HepG2 (cell line): ENCODE measurements at regions not wholly inside any gene's neighbourhood (a gene's known extent, or its start where the extent isn't known, plus 50 kb on each side); places are given as distances from the start of the nearest gene placed in this dataset.

Experiments
- ATAC-seq: fragments of 200-7000 bp; cut with Tn5 transposase; 3 replicates; pipeline ENCODE4 v1.9.1; 2020; ENCODE audit warnings: mild to moderate bottlenecking, moderate library complexity
- BruUV-seq: library from RNA; stranded (reverse); fragments of 400-500 nt; replicated peaks from 2 replicates; lab custom pipeline; 2021; lab: Mats Ljungman, UMichigan
- CTCF ChIA-PET: fragments of 300-600 bp; formaldehyde crosslinking; extraction: SDS; loops from one replicate; lab custom pipeline; 2021; ENCODE audit warnings: low total read pairs, inconsistent platforms, low intra/inter-chr PET ratio; lab: Yijun Ruan, JAX
- POLR2A ChIA-PET: fragments of 350-600 bp; sonication (Branson Sonifier 250); formaldehyde crosslinking; loops from one replicate; lab custom pipeline; 2020; ENCODE audit warnings: antibody characterized with exemption, inconsistent platforms; lab: Yijun Ruan, JAX
- DNase-seq: peaks from one replicate; pipeline ENCODE4 v3.0.0-alpha.2; 2015; ENCODE audit warnings: low spot score
- FAIRE-seq: peaks from 3 replicates; lab custom pipeline; 2011; peaks lifted over from hg19 to GRCh38; lab: Jason Lieb, UNC
- H2AFZ ChIP-seq: one replicate; pipeline ENCODE4 v1.6.1; 2011; ENCODE audit warnings: low read length, inconsistent platforms
- H3K27ac ChIP-seq: fragments of 300-600 bp; 3 replicates; pipeline ENCODE4 v1.8.0; 2011; ENCODE audit warnings: mixed run types, mild to moderate bottlenecking, mixed read lengths, low read length, inconsistent platforms; ENCODE audit not compliant: insufficient read depth; ENCODE audit errors: extremely low read length
- H3K27me3 ChIP-seq, 2 experiments: fragments of 200-600 bp in 1 of 2; 2 replicates in 1 of 2; 3 replicates in 1 of 2; pipeline versions ENCODE4 v1.6.0 to v1.8.0; 2011; ENCODE audit warnings: low read length in 2 of 2, mild to moderate bottlenecking in 2 of 2, moderate library complexity in 2 of 2, inconsistent platforms in 1 of 2; ENCODE audit not compliant: insufficient read depth in 2 of 2, control insufficient read depth in 1 of 2
- H3K36me3 ChIP-seq, 2 experiments: fragments of 200-600 bp in 1 of 2; replicated peaks in 1 of 2; 2 replicates in 1 of 2; 3 replicates in 1 of 2; pipeline versions ENCODE4 v1.5.1 to v1.8.0; 2011; ENCODE audit warnings: low read length in 2 of 2, inconsistent platforms in 1 of 2; ENCODE audit not compliant: insufficient read depth in 2 of 2, control insufficient read depth in 1 of 2
- H3K4me1 ChIP-seq: 2 replicates; pipeline ENCODE4 v1.5.1; 2012; ENCODE audit warnings: low read length, inconsistent platforms; ENCODE audit not compliant: insufficient read depth
- H3K4me2 ChIP-seq: 2 replicates; pipeline ENCODE4 v1.6.0; 2011; ENCODE audit warnings: low read depth, low read length, inconsistent platforms
- H3K4me3 ChIP-seq, 3 experiments: fragments of 200-600 bp in 1 of 3; sonication (generic), shearing (Covaris generic) in 1 of 3; replicated peaks in 1 of 3; 2 replicates each; pipeline ENCODE4 v1.5.1; 2011 to 2016; ENCODE audit warnings: low read length in 3 of 3, inconsistent platforms in 2 of 3, low read depth in 2 of 3, mild to moderate bottlenecking in 2 of 3, control low read depth in 1 of 3, mixed read lengths in 1 of 3; ENCODE audit not compliant: insufficient read depth in 1 of 3
- H3K79me2 ChIP-seq: one replicate; pipeline ENCODE4 v1.6.1; 2011; ENCODE audit warnings: low read length, inconsistent platforms; ENCODE audit not compliant: insufficient read depth
- H3K9ac ChIP-seq: 2 replicates; pipeline ENCODE4 v1.6.0; 2011; ENCODE audit warnings: mild to moderate bottlenecking, low read depth, low read length, inconsistent platforms; ENCODE audit not compliant: insufficient read depth
- H3K9me3 ChIP-seq: 2 replicates; pipeline ENCODE4 v1.5.1; 2012; ENCODE audit warnings: mild to moderate bottlenecking, low read length
- H4K20me1 ChIP-seq: 2 replicates; pipeline ENCODE4 v1.6.0; 2011; ENCODE audit warnings: inconsistent platforms, mild to moderate bottlenecking, low read length, moderate library complexity; ENCODE audit not compliant: insufficient read depth
- AHDC1 ChIP-seq: sonication (generic); formaldehyde crosslinking; IDR thresholded peaks from 2 replicates; pipeline ENCODE4 v1.5.1; 2020; ENCODE audit warnings: mild to moderate bottlenecking, missing genetic modification reagents, borderline replicate concordance
- ATAD3A ChIP-seq: sonication (generic); formaldehyde crosslinking; IDR thresholded peaks from 2 replicates; pipeline ENCODE4 v1.4.0; 2020; ENCODE audit warnings: missing genetic modification reagents
- CBX1 ChIP-seq: IDR thresholded peaks from one replicate; pipeline ENCODE4 v1.6.1; 2016; ENCODE audit warnings: antibody characterized with exemption, low read depth
- CREB3 ChIP-seq: sonication (generic); formaldehyde crosslinking; IDR thresholded peaks from 2 replicates; pipeline ENCODE4 v1.5.0; 2020; ENCODE audit warnings: missing genetic modification reagents
- HNRNPK ChIP-seq: fragments of 200-400 bp; formaldehyde crosslinking; IDR thresholded peaks from 2 replicates; pipeline ENCODE4 v1.6.1; 2018; ENCODE audit warnings: low read length, low read depth, moderate library complexity, mild to moderate bottlenecking; ENCODE audit not compliant: poor library complexity, severe bottlenecking
- HOXD1 ChIP-seq: sonication (generic); formaldehyde crosslinking; IDR thresholded peaks from 2 replicates; pipeline ENCODE4 v1.5.0; 2020; ENCODE audit warnings: missing genetic modification reagents
- MXD3 ChIP-seq: IDR thresholded peaks from 2 replicates; pipeline ENCODE4 v1.6.1; 2016; ENCODE audit warnings: mild to moderate bottlenecking, missing biosample characterization, missing genetic modification reagents
- RBAK ChIP-seq: sonication (generic); formaldehyde crosslinking; IDR thresholded peaks from 2 replicates; pipeline ENCODE4 v1.5.1; 2020; ENCODE audit warnings: mild to moderate bottlenecking, missing genetic modification reagents
- SALL1 ChIP-seq: sonication (generic); formaldehyde crosslinking; IDR thresholded peaks from 2 replicates; pipeline ENCODE4 v1.8.0; 2022; ENCODE audit warnings: mild to moderate bottlenecking, missing genetic modification reagents
- TFAP4 ChIP-seq: sonication (generic); IDR thresholded peaks from 2 replicates; pipeline ENCODE4 v1.6.1; 2016; ENCODE audit warnings: low read depth, borderline replicate concordance
- ZBTB14 ChIP-seq: sonication (generic); formaldehyde crosslinking; IDR thresholded peaks from 2 replicates; pipeline ENCODE4 v1.4.0; 2020; ENCODE audit warnings: missing genetic modification reagents
- ZC3H4 ChIP-seq: sonication (generic); formaldehyde crosslinking; IDR thresholded peaks from 2 replicates; pipeline ENCODE4 v1.4.0; 2020; ENCODE audit warnings: missing genetic modification reagents, borderline replicate concordance
- ZNF629 ChIP-seq: sonication (generic); formaldehyde crosslinking; conservative IDR thresholded peaks from 2 replicates; pipeline ENCODE4 v1.5.0; 2020; ENCODE audit warnings: missing genetic modification reagents
- ZNF775 ChIP-seq: sonication (generic); formaldehyde crosslinking; IDR thresholded peaks from 2 replicates; pipeline ENCODE4 v1.4.0; 2020; ENCODE audit warnings: missing genetic modification reagents, mild to moderate bottlenecking, moderate library complexity, borderline replicate concordance
- ZNF879 ChIP-seq: sonication (generic); formaldehyde crosslinking; IDR thresholded peaks from 2 replicates; pipeline ENCODE4 v1.8.1; 2023; ENCODE audit warnings: missing genetic modification reagents
- WGBS: methylation state at CpG from one replicate; pipeline ENCODE4 v1.1.6; 2017; ENCODE audit warnings: low lambda C conversion rate; 5-methylcytosine and 5-hydroxymethylcytosine counted together
- in situ Hi-C: cut with HindIII; loops from 2 replicates; pipeline ENCODE4 v1.10.0; 2017; ENCODE audit warnings: low pct_unique_long_range_greater_than_20kb; ENCODE audit not compliant: extremely low pct_ligation_motif_present
- intact Hi-C: fragments of 100-400 bp; cut with micrococcal nuclease; formaldehyde crosslinking; loops from one replicate; pipeline ENCODE4 v1.10.0; 2022; ENCODE audit not compliant: unreplicated experiment

GRCh38 chr2:239814116-239814860 is 210.9 kb downstream of the NDUFA10 start:
- in situ Hi-C loops, result no loop called here
- POLR2A ChIA-PET, result interaction anchor here (0.7 kb wide), 1 partner anchor 197 kb away, joined by 4 read pairs; no protein-coding TSS in a partner anchor
- DNase-seq, result no peak
- Histone ChIP-seq H3K36me3 (no peaks in the 10 kb centered on the region), H3K79me2 (no peaks in the 10 kb centered on the region), H3K4me2 (no peak overlapping the region), H3K4me3 (no peak overlapping the region), H3K27ac (no peak overlapping the region), H3K4me1 (peaks cover 11% of the 10 kb centered on the region; the same call in 1 of the 2 replicates), H4K20me1 (no peaks in the 10 kb centered on the region), H3K9me3 (no peaks in the 10 kb centered on the region), H3K9ac (no peak overlapping the region), H2AFZ (no peak overlapping the region), H3K27me3 (peaks cover 5 to 32% of the 10 kb centered on the region in 2 experiments; a peak in 4 of 5 replicates)
- FAIRE-seq, result no peak
- no peak for ATAC-seq
- intact Hi-C loops, result no loop called here
- CTCF ChIA-PET, result no interaction called here
- WGBS, result 19% methylated on average over 15 of the region's 15 CpGs
- no TSS peak for BruUV-seq
- TF ChIP-seq CREB3 (CRISPR knock-in tag) (no peak), TFAP4 (no peak), ZNF879 (CRISPR knock-in tag) (no peak), HNRNPK (no peak), ZBTB14 (CRISPR knock-in tag) (no peak), AHDC1 (CRISPR knock-in tag) (no peak), ZNF775 (CRISPR knock-in tag) (no peak), MXD3 (CRISPR knock-in tag) (no peak), CBX1 (no peak), ATAD3A (CRISPR knock-in tag) (no peak), SALL1 (CRISPR knock-in tag) (no peak), ZNF629 (CRISPR knock-in tag) (no peak), HOXD1 (CRISPR knock-in tag) (no peak), ZC3H4 (no peak), RBAK (CRISPR knock-in tag) (no peak)
